K562 (cell line): ENCODE measurements at regions not wholly inside any gene's neighbourhood (a gene's known extent, or its start where the extent isn't known, plus 50 kb on each side); places are given as distances from the start of the nearest gene placed in this dataset.

Source experiments
- ATAC-seq: fragments of 200-7000 bp; cut with Tn5 transposase; 3 replicates; pipeline ENCODE4 v1.9.1; 2020; ENCODE audit warnings: moderate library complexity
- BruUV-seq: library from RNA; stranded (reverse); fragments of 400-500 nt; replicated peaks from 2 replicates; lab custom pipeline; 2021; lab: Mats Ljungman, UMichigan
- CTCF ChIA-PET: fragments of 300-600 bp; formaldehyde crosslinking; extraction: SDS; loops from one replicate; lab custom pipeline; 2021; ENCODE audit warnings: low intra/inter-chr PET ratio; lab: Yijun Ruan, JAX
- POLR2A ChIA-PET: fragments of 300-600, 350-650 bp; sonication (Branson Sonifier 250); formaldehyde crosslinking; extraction: SDS; loops from one replicate; lab custom pipeline; 2021; ENCODE audit warnings: antibody characterized with exemption, inconsistent platforms; lab: Yijun Ruan, JAX
- DNase-seq, 4 experiments: peaks; one replicate each; pipeline versions ENCODE4 v3.0.0 to v3.0.0-alpha.2; 2011 to 2018; ENCODE audit warnings: low spot score in 3 of 4, mixed read lengths in 3 of 4; ENCODE audit errors: extremely low read depth in 1 of 4
- FAIRE-seq: peaks from 2 replicates; lab custom pipeline; 2011; peaks lifted over from hg19 to GRCh38; lab: Jason Lieb, UNC
- H2AFZ ChIP-seq: 2 replicates; pipeline ENCODE4 v1.6.0; 2011; ENCODE audit warnings: low read depth, low read length, control low read depth, inconsistent platforms
- H3K27ac ChIP-seq: fragments of 200-600 bp; 3 replicates; pipeline ENCODE4 v1.8.0; 2011; ENCODE audit warnings: low read depth, mild to moderate bottlenecking, control low read depth, inconsistent platforms, low read length, moderate library complexity, mixed read lengths; ENCODE audit errors: extremely low read depth
- H3K27me3 ChIP-seq, 2 experiments: fragments of 300-600 bp in 1 of 2; 2 replicates in 1 of 2; 3 replicates in 1 of 2; pipeline versions ENCODE4 v1.6.0 to v1.8.0; 2011; ENCODE audit warnings: inconsistent platforms in 2 of 2, low read length in 2 of 2, mild to moderate bottlenecking in 1 of 2, mixed read lengths in 1 of 2, moderate library complexity in 1 of 2; ENCODE audit not compliant: control insufficient read depth in 2 of 2, insufficient read depth in 2 of 2
- H3K36me3 ChIP-seq: fragments of 300-600 bp; 3 replicates; pipeline ENCODE4 v1.8.0; 2011; ENCODE audit warnings: mild to moderate bottlenecking, low read length, inconsistent platforms; ENCODE audit not compliant: control insufficient read depth, insufficient read depth
- H3K4me1 ChIP-seq, 2 experiments: fragments of 200-600 bp in 1 of 2; replicated peaks in 1 of 2; 2 replicates in 1 of 2; 3 replicates in 1 of 2; pipeline versions ENCODE4 v1.5.1 to v1.8.0; 2011; ENCODE audit warnings: inconsistent platforms in 2 of 2, low read length in 2 of 2, mild to moderate bottlenecking in 1 of 2, mixed read lengths in 1 of 2, moderate library complexity in 1 of 2; ENCODE audit not compliant: control insufficient read depth in 2 of 2, insufficient read depth in 2 of 2
- H3K4me2 ChIP-seq: 2 replicates; pipeline ENCODE4 v1.6.1; 2011; ENCODE audit warnings: low read length, control low read depth, inconsistent platforms, mixed read lengths; ENCODE audit not compliant: insufficient read depth
- H3K4me3 ChIP-seq: fragments of 200-600 bp; sonication (generic), shearing (Covaris generic); 2 replicates; pipeline ENCODE4 v1.5.1; 2016; ENCODE audit warnings: control low read depth, inconsistent platforms
- H3K79me2 ChIP-seq: fragments of 200-600 bp; 3 replicates; pipeline ENCODE4 v1.8.0; 2011; ENCODE audit warnings: low read length, inconsistent platforms; ENCODE audit not compliant: control insufficient read depth, insufficient read depth
- H3K9ac ChIP-seq, 2 experiments: 2 replicates each; pipeline versions ENCODE4 v1.6.0 to v1.6.1; 2011; ENCODE audit warnings: low read depth in 2 of 2, low read length in 2 of 2, control low read depth in 1 of 2, inconsistent platforms in 1 of 2, mild to moderate bottlenecking in 1 of 2, mixed read lengths in 1 of 2; ENCODE audit not compliant: insufficient read depth in 1 of 2
- H3K9me1 ChIP-seq: one replicate; pipeline ENCODE4 v1.6.0; 2011; ENCODE audit warnings: inconsistent platforms, mild to moderate bottlenecking, low read length, moderate library complexity; ENCODE audit not compliant: control insufficient read depth, insufficient read depth
- H3K9me3 ChIP-seq: replicated peaks from 2 replicates; pipeline ENCODE4 v1.5.1; 2011; ENCODE audit warnings: low read depth, low read length, inconsistent platforms; ENCODE audit not compliant: control insufficient read depth, insufficient read depth
- H4K20me1 ChIP-seq: replicated peaks from 2 replicates; pipeline ENCODE4 v1.6.1; 2011; ENCODE audit warnings: low read length, inconsistent platforms, mixed read lengths; ENCODE audit not compliant: control insufficient read depth, insufficient read depth
- CBFB ChIP-seq: sonication (generic); formaldehyde crosslinking; IDR thresholded peaks from 2 replicates; pipeline ENCODE4 v1.4.0; 2020; ENCODE audit warnings: mild to moderate bottlenecking, missing genetic modification reagents
- FUS ChIP-seq: fragments of 200-400 bp; formaldehyde crosslinking; optimal IDR thresholded peaks from 2 replicates; pipeline ENCODE3; 2017; ENCODE audit warnings: low read depth, low read length
- KDM2B ChIP-seq: fragments of 250-450 bp; sonication (Bioruptor Pico); IDR thresholded peaks from 2 replicates; pipeline ENCODE4 v1.8.0; 2021; ENCODE audit warnings: mild to moderate bottlenecking, moderate library complexity
- KDM4B ChIP-seq, 2 experiments: fragments of 450-650 bp in 1 of 2; sonication (generic) in 1 of 2; IDR thresholded peaks; 2 replicates each; pipeline ENCODE4 v1.6.1; 2016 to 2017; ENCODE audit warnings: borderline replicate concordance in 2 of 2, antibody characterized with exemption in 1 of 2, low read depth in 1 of 2, mild to moderate bottlenecking in 1 of 2
- KLF10 ChIP-seq: fragments of 250-450 bp; sonication (Bioruptor Pico); IDR thresholded peaks from 2 replicates; pipeline ENCODE4 v1.6.1; 2021; ENCODE audit warnings: matching md5 sums
- NFYB ChIP-seq: IDR thresholded peaks from 2 replicates; pipeline ENCODE4 v1.6.1; 2011; ENCODE audit warnings: mild to moderate bottlenecking, moderate library complexity; ENCODE audit not compliant: insufficient read length; ENCODE audit errors: extremely low read depth
- SIN3A ChIP-seq, 2 experiments: fragments of 150-350 bp in 1 of 2; IDR thresholded peaks; 2 replicates each; pipeline ENCODE4 v1.6.1; 2011 to 2016; ENCODE audit warnings: borderline replicate concordance in 2 of 2, low read depth in 2 of 2, low read length in 2 of 2, mild to moderate bottlenecking in 2 of 2, moderate library complexity in 2 of 2; ENCODE audit not compliant: control insufficient read depth in 1 of 2
- SMARCA4 ChIP-seq: fragments of 450-650 bp; IDR thresholded peaks from 2 replicates; pipeline ENCODE4 v1.6.1; 2016
- TAL1 ChIP-seq: fragments of 450-650 bp; IDR thresholded peaks from 2 replicates; pipeline ENCODE4 v1.6.1; 2016; ENCODE audit warnings: mild to moderate bottlenecking
- WGBS: fragments of 100-300 bp; shearing (Covaris generic); methylation state at CpG from one replicate; pipeline ENCODE4 v1.1.6; 2016; ENCODE audit warnings: low coverage, mixed read lengths; ENCODE audit not compliant: insufficient coverage; ENCODE audit errors: missing lambda C conversion rate; 5-methylcytosine and 5-hydroxymethylcytosine counted together
- in situ Hi-C: fragments of 300-500 bp; cut with MboI; formaldehyde crosslinking; loops from 4 replicates; pipeline ENCODE4 v1.15.0; 2018; ENCODE audit warnings: inconsistent platforms, mixed read lengths
- intact Hi-C: fragments of 100-400 bp; cut with micrococcal nuclease; formaldehyde crosslinking; loops from 2 replicates; pipeline ENCODE4 v1.14.2; 2022
- TF ChIP-seq, protein P1 (sequence below): fragments of 450-650 bp; formaldehyde crosslinking; IDR thresholded peaks from 2 replicates; pipeline ENCODE4 v1.4.0; 2020; ENCODE audit warnings: mild to moderate bottlenecking, moderate library complexity
- TF ChIP-seq, protein P2 (sequence below): fragments of 250-450 bp; sonication (Bioruptor Pico); IDR thresholded peaks from 2 replicates; pipeline ENCODE4 v1.4.0; 2020
- TF ChIP-seq, protein P3 (sequence below): fragments of 250-450 bp; sonication (Bioruptor Pico); IDR thresholded peaks from 2 replicates; pipeline ENCODE4 v1.8.0; 2022; ENCODE audit warnings: moderate library complexity, mild to moderate bottlenecking, inconsistent platforms
- TF ChIP-seq, protein P4 (sequence below): fragments of 250-450 bp; sonication (Bioruptor Pico); IDR thresholded peaks from 2 replicates; pipeline ENCODE4 v1.4.0; 2020; ENCODE audit warnings: borderline replicate concordance

DNA sequence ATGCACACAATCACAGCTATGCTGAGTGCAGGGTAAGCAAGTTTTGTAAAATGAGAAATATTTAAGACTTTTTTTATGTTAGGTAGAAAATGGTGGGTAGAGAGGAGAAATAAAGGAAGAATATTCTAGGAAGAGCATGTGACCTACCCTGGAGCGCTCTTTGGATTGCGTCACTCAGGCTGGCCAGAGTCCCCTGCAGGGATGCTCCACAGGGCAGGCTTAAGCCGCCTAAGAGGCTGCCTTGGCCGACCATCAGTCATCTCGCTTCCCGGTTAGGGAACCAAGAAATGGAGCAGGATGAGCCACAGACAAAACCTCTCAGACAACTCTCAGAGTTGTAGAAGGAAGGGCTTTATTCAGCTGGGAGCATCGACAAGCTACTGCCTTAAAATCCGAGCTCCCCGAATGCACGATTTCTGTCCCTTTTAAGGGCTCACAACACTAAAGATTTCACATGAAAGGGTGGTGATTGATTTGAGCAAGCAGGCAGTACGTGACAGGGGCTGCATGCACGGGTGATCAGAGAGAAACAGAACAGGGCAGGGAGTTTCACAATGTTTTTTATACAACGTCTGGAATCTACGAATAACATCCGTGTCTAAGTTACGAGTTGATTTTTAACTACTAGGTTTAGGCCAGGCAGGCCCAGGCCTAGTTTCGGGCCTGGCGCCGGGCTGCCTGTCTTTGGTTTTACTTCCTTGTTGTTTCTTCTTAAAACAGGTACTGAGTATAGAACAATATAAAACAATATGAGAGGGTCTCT, 1072.0 kb downstream of the CBLN2 start:
- Histone ChIP-seq H3K79me2 (no peaks in the 10 kb centered on the region), H3K9me1 (no peaks in the 10 kb centered on the region), H3K4me2 (no peak overlapping the region), H3K4me3 (no peak overlapping the region), H2AFZ (no peak overlapping the region), H3K36me3 (no peaks in the 10 kb centered on the region), H3K27ac (no peak overlapping the region), H3K9ac (no peak overlapping the region), H4K20me1 (no peaks in the 10 kb centered on the region), H3K4me1 (no peaks in the 10 kb centered on the region), H3K9me3 (no peaks in the 10 kb centered on the region), H3K27me3 (no peaks in the 10 kb centered on the region)
- ChIA-PET POLR2A (no interaction called here), CTCF (no interaction called here)
- DNase-seq, result no peak
- intact Hi-C loops (no loop called here), in situ Hi-C loops (no loop called here)
- BruUV-seq, result no TSS peak
- FAIRE-seq, result no peak
- WGBS, result under 1% methylated on average over 19 of the region's 19 CpGs
- ATAC-seq, result no peak
- TF ChIP-seq, protein P1, sequence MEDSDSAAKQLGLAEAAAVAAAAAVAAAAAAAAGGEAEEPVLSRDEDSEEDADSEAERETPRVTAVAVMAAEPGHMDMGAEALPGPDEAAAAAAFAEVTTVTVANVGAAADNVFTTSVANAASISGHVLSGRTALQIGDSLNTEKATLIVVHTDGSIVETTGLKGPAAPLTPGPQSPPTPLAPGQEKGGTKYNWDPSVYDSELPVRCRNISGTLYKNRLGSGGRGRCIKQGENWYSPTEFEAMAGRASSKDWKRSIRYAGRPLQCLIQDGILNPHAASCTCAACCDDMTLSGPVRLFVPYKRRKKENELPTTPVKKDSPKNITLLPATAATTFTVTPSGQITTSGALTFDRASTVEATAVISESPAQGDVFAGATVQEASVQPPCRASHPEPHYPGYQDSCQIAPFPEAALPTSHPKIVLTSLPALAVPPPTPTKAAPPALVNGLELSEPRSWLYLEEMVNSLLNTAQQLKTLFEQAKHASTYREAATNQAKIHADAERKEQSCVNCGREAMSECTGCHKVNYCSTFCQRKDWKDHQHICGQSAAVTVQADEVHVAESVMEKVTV, result no peak
- TF ChIP-seq FUS, result no peak
- no peak for TF ChIP-seq SIN3A (IDR thresholded peaks at IDR 0.05; ENCODE audit: borderline replicate concordance in 2 of 2, control insufficient read depth in 1 of 2, low read depth in 2 of 2, low read length in 2 of 2)
- TF ChIP-seq KDM4B (IDR thresholded peaks at IDR 0.05; ENCODE audit: borderline replicate concordance in 2 of 2, low read depth in 1 of 2), result no peak
- TF ChIP-seq TAL1, result no peak
- TF ChIP-seq, protein P2, sequence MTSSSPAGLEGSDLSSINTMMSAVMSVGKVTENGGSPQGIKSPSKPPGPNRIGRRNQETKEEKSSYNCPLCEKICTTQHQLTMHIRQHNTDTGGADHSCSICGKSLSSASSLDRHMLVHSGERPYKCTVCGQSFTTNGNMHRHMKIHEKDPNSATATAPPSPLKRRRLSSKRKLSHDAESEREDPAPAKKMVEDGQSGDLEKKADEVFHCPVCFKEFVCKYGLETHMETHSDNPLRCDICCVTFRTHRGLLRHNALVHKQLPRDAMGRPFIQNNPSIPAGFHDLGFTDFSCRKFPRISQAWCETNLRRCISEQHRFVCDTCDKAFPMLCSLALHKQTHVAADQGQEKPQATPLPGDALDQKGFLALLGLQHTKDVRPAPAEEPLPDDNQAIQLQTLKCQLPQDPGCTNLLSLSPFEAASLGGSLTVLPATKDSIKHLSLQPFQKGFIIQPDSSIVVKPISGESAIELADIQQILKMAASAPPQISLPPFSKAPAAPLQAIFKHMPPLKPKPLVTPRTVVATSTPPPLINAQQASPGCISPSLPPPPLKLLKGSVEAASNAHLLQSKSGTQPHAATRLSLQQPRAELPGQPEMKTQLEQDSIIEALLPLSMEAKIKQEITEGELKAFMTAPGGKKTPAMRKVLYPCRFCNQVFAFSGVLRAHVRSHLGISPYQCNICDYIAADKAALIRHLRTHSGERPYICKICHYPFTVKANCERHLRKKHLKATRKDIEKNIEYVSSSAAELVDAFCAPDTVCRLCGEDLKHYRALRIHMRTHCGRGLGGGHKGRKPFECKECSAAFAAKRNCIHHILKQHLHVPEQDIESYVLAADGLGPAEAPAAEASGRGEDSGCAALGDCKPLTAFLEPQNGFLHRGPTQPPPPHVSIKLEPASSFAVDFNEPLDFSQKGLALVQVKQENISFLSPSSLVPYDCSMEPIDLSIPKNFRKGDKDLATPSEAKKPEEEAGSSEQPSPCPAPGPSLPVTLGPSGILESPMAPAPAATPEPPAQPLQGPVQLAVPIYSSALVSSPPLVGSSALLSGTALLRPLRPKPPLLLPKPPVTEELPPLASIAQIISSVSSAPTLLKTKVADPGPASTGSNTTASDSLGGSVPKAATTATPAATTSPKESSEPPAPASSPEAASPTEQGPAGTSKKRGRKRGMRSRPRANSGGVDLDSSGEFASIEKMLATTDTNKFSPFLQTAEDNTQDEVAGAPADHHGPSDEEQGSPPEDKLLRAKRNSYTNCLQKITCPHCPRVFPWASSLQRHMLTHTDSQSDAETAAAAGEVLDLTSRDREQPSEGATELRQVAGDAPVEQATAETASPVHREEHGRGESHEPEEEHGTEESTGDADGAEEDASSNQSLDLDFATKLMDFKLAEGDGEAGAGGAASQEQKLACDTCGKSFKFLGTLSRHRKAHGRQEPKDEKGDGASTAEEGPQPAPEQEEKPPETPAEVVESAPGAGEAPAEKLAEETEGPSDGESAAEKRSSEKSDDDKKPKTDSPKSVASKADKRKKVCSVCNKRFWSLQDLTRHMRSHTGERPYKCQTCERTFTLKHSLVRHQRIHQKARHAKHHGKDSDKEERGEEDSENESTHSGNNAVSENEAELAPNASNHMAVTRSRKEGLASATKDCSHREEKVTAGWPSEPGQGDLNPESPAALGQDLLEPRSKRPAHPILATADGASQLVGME (CRISPR knock-in tag), result no peak
- no peak for TF ChIP-seq KDM2B
- TF ChIP-seq KLF10 (CRISPR knock-in tag), result no peak
- no peak for TF ChIP-seq SMARCA4
- TF ChIP-seq CBFB (CRISPR knock-in tag), result no peak
- TF ChIP-seq, protein P3, sequence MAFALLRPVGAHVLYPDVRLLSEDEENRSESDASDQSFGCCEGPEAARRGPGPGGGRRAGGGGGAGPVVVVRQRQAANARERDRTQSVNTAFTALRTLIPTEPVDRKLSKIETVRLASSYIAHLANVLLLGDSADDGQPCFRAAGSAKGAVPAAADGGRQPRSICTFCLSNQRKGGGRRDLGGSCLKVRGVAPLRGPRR (CRISPR knock-in tag), result no peak
- TF ChIP-seq, protein P4, sequence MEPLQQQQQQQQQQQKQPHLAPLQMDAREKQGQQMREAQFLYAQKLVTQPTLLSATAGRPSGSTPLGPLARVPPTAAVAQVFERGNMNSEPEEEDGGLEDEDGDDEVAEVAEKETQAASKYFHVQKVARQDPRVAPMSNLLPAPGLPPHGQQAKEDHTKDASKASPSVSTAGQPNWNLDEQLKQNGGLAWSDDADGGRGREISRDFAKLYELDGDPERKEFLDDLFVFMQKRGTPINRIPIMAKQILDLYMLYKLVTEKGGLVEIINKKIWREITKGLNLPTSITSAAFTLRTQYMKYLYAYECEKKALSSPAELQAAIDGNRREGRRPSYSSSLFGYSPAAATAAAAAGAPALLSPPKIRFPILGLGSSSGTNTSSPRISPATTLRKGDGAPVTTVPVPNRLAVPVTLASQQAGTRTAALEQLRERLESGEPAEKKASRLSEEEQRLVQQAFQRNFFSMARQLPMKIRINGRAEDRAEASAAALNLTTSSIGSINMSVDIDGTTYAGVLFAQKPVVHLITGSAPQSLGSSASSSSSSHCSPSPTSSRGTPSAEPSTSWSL (CRISPR knock-in tag), result no peak
- TF ChIP-seq NFYB, result no peak
